ENCODE measurements at regions not wholly inside any gene's neighbourhood (a gene's known extent, or its start where the extent isn't known, plus 50 kb on each side); places are given as distances from the start of the nearest gene placed in this dataset.

DNA sequence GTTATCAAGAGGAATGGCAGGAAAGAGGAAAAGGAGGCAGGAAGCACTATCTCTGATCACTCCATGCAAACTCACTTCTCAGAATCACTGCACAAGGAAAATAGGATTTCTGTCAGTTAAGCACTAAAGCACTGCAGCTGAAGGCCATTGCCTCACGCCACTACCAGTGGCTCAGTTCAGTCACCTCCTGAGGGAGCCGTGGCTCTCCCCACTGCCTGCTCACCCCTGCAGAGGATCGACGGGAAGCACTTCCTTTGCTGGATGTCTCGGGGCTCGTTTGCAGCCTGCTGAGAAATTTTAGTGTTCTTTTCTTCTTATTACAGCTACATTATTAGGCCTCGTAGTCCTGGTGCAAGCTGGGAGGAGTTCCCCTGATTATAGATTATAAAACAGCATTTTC is 90.1 kb upstream of the ADCY1 start:
- TF ChIP-seq RFX5 (IDR thresholded peaks at IDR 0.05; ENCODE audit: low read depth, low read length) (no peak), CBX3 (IDR thresholded peaks at IDR 0.05; ENCODE audit: borderline replicate concordance, low read depth) (no peak)
- TF ChIP-seq, protein P1, sequence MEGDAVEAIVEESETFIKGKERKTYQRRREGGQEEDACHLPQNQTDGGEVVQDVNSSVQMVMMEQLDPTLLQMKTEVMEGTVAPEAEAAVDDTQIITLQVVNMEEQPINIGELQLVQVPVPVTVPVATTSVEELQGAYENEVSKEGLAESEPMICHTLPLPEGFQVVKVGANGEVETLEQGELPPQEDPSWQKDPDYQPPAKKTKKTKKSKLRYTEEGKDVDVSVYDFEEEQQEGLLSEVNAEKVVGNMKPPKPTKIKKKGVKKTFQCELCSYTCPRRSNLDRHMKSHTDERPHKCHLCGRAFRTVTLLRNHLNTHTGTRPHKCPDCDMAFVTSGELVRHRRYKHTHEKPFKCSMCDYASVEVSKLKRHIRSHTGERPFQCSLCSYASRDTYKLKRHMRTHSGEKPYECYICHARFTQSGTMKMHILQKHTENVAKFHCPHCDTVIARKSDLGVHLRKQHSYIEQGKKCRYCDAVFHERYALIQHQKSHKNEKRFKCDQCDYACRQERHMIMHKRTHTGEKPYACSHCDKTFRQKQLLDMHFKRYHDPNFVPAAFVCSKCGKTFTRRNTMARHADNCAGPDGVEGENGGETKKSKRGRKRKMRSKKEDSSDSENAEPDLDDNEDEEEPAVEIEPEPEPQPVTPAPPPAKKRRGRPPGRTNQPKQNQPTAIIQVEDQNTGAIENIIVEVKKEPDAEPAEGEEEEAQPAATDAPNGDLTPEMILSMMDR (IDR thresholded peaks at IDR 0.05 in 2 of 3, conservative IDR thresholded peaks at IDR 0.05 in 1 of 3; ENCODE audit: control insufficient read depth in 2 of 3, extremely low read depth in 1 of 3, insufficient read depth in 1 of 3, low read depth in 3 of 3, low read length in 3 of 3): no peak

Data from GM12878 (cell line).